OCI-LY3 (cell line): ENCODE measurements at regions not wholly inside any gene's neighbourhood (a gene's known extent, or its start where the extent isn't known, plus 50 kb on each side); places are given as distances from the start of the nearest gene placed in this dataset.
"Not testable (repeated sequence)": the region's sequence is repeated elsewhere in the genome, so short reads cannot be mapped to it uniquely, and the experiment has no call there.

Experiments
- H2AFZ ChIP-seq: fragments of 200-600, 300-600 bp; shearing (Covaris generic); 2 replicates; pipeline ENCODE4 v1.6.0; 2014; ENCODE audit warnings: antibody characterized with exemption, low read depth, low read length
- H3K27ac ChIP-seq: fragments of 200-600, 300-600 bp; sonication (generic); 2 replicates; pipeline ENCODE4 v1.5.1; 2014; ENCODE audit warnings: mild to moderate bottlenecking, low read length, moderate library complexity, mixed read lengths
- H3K27me3 ChIP-seq: fragments of 200-600, 300-600 bp; sonication (generic); 2 replicates; pipeline ENCODE4 v1.6.1; 2014; ENCODE audit warnings: low read depth, low read length, mixed read lengths
- H3K36me3 ChIP-seq: fragments of 200-600, 300-600 bp; sonication (generic); replicated peaks from 2 replicates; pipeline ENCODE3; 2014; ENCODE audit warnings: low read depth, low read length, mixed read lengths
- H3K4me1 ChIP-seq: fragments of 300-600, 200-600 bp; sonication (generic); 2 replicates; pipeline ENCODE4 v1.6.1; 2014; ENCODE audit warnings: low read length, mixed read lengths
- H3K4me2 ChIP-seq: fragments of 200-600, 300-600 bp; sonication (generic); 2 replicates; pipeline ENCODE4 v1.6.1; 2014; ENCODE audit warnings: low read length, mixed read lengths
- H3K4me3 ChIP-seq: fragments of 300-600, 200-600 bp; sonication (generic); 2 replicates; pipeline ENCODE4 v1.5.1; 2014; ENCODE audit warnings: antibody characterized with exemption, mild to moderate bottlenecking, low read length, moderate library complexity
- H3K79me2 ChIP-seq: fragments of 300-600, 200-600 bp; shearing (Covaris generic); 2 replicates; pipeline ENCODE4 v1.6.1; 2014; ENCODE audit warnings: mild to moderate bottlenecking, low read length, mixed read lengths
- H3K9ac ChIP-seq: fragments of 300-600, 200-600 bp; shearing (Covaris generic); 2 replicates; pipeline ENCODE4 v1.6.0; 2014; ENCODE audit warnings: mild to moderate bottlenecking, low read length, moderate library complexity
- H3K9me3 ChIP-seq: fragments of 200-600, 300-600 bp; shearing (Covaris generic); 2 replicates; pipeline ENCODE4 v1.6.1; 2014; ENCODE audit warnings: low read length, mixed read lengths; ENCODE audit not compliant: insufficient read depth
- H4K20me1 ChIP-seq: fragments of 200-600, 300-600 bp; sonication (generic); 2 replicates; pipeline ENCODE4 v1.6.1; 2016; ENCODE audit warnings: low read length, mixed read lengths; ENCODE audit not compliant: insufficient read depth
- EZH2phosphoT487 ChIP-seq: fragments of 200-600 bp; shearing (Covaris generic); IDR thresholded peaks from 2 replicates; pipeline ENCODE4 v1.6.1; 2018; ENCODE audit warnings: antibody characterized with exemption, mixed run types, low read depth
- TF ChIP-seq, protein P1 (sequence below): fragments of 200-600, 300-600 bp; sonication (generic); IDR thresholded peaks from 2 replicates; pipeline ENCODE4 v1.5.1; 2014; ENCODE audit warnings: antibody characterized with exemption, low read length, low read depth

DNA sequence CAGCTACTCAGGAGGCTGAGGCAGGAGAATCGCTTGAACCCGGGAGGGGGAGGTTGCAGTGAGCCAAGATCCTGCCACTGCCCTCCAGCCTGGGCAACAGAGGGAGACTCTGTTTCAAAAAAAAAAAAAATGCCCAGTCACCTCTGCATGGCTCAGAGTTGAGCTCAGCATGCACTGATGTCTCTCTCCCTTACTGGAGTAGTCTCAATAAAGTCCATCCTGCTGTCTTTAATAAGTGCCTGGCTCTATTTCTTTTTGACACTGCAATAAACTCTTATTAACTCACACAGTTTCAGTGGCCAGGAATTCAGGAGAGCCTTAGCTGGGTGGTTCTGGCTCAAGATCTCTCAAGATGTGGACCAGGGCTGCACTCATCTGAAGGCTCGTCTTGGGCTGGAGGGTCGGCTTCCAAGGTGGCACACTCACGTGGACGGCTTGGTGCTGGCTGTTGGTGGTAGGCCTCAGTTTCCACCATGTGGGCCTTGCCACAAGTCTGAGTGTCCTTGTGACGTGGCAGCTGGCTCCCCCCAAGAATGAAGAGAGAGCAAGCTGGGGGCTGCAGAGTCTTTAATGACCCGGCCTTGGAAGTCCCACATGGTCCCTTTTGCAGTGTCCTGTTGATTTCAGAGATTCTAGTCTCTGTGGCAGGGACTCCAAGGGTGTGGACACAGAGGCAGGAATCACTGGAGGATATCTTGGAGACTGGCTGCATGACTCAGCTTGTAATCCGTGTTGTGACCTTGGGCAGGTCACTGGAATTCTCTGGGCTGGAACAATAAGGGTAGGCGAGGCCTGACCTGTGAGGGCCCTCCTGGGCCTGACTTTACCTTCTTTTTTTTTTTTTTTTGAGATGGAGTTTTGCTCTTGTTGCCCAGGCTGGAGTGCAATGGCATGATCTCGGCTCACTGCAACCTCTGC, 85.9 kb upstream of the KMT2C start:
- Histone ChIP-seq H3K27me3 (no peaks in the 10 kb centered on the region), H3K79me2 (no peaks in the 10 kb centered on the region), H3K4me3 (no peak overlapping the region), H3K4me2 (no peak overlapping the region), H4K20me1 (no peaks in the 10 kb centered on the region), H2AFZ (no peak overlapping the region), H3K27ac (no peak overlapping the region), H3K9me3 (0 out of 2 replicates have a peak, but pooled peaks cover 4% of the 10 kb centered on the region), H3K4me1 (no peaks in the 10 kb centered on the region), H3K9ac (no peak overlapping the region), H3K36me3 (no peaks in the 10 kb centered on the region)
- TF ChIP-seq, protein P1, sequence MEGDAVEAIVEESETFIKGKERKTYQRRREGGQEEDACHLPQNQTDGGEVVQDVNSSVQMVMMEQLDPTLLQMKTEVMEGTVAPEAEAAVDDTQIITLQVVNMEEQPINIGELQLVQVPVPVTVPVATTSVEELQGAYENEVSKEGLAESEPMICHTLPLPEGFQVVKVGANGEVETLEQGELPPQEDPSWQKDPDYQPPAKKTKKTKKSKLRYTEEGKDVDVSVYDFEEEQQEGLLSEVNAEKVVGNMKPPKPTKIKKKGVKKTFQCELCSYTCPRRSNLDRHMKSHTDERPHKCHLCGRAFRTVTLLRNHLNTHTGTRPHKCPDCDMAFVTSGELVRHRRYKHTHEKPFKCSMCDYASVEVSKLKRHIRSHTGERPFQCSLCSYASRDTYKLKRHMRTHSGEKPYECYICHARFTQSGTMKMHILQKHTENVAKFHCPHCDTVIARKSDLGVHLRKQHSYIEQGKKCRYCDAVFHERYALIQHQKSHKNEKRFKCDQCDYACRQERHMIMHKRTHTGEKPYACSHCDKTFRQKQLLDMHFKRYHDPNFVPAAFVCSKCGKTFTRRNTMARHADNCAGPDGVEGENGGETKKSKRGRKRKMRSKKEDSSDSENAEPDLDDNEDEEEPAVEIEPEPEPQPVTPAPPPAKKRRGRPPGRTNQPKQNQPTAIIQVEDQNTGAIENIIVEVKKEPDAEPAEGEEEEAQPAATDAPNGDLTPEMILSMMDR = no peak
- TF ChIP-seq EZH2phosphoT487 = no peak

- H3K79me2 ChIP-seq = no peaks in the 10 kb centered on the region
- 0 out of 2 replicates have a peak, but pooled peaks cover 4% of the 10 kb centered on the region for H3K9me3 ChIP-seq
- H3K27me3 ChIP-seq = no peaks in the 10 kb centered on the region
- H3K4me1 ChIP-seq = no peaks in the 10 kb centered on the region
- no peaks in the 10 kb centered on the region for H4K20me1 ChIP-seq
- H3K36me3 ChIP-seq = no peaks in the 10 kb centered on the region
- H2AFZ ChIP-seq = no peak overlapping the region
- H3K4me3 ChIP-seq = no peak overlapping the region
- H3K4me2 ChIP-seq = no peak overlapping the region
- TF ChIP-seq, protein P1 = no peak
- TF ChIP-seq EZH2phosphoT487 = no peak
- H3K27ac ChIP-seq = no peak overlapping the region
- H3K9ac ChIP-seq = no peak overlapping the region
These were observed 85.1 kb upstream of the KMT2C start for GRCh38 chr7:152520861-152521302.

- H3K9ac ChIP-seq = no peak overlapping the region
- no peak overlapping the region for H3K4me2 ChIP-seq
- H3K36me3 ChIP-seq = no peaks in the 10 kb centered on the region
- no peaks in the 10 kb centered on the region for H3K27me3 ChIP-seq
- H3K4me1 ChIP-seq = no peaks in the 10 kb centered on the region
- no peak overlapping the region for H3K27ac ChIP-seq
- H3K4me3 ChIP-seq = no peak overlapping the region
- no peaks in the 10 kb centered on the region for H4K20me1 ChIP-seq
- H2AFZ ChIP-seq = no peak overlapping the region
- H3K79me2 ChIP-seq = no peaks in the 10 kb centered on the region
- H3K9me3 ChIP-seq = 0 out of 2 replicates have a peak, but pooled peaks cover 4% of the 10 kb centered on the region
- TF ChIP-seq, protein P1 = no peak
- no peak for TF ChIP-seq EZH2phosphoT487
These were observed 83.5 kb upstream of the KMT2C start for GRCh38 chr7:152519290-152519689.

- Histone ChIP-seq H2AFZ (no peak overlapping the region), H3K79me2 (no peaks in the 10 kb centered on the region), H3K4me3 (no peak overlapping the region), H3K9ac (no peak overlapping the region), H3K27ac (no peak overlapping the region), H3K27me3 (no peaks in the 10 kb centered on the region), H3K36me3 (no peaks in the 10 kb centered on the region), H3K4me2 (no peak overlapping the region), H4K20me1 (no peaks in the 10 kb centered on the region), H3K4me1 (no peaks in the 10 kb centered on the region), H3K9me3 (0 out of 2 replicates have a peak, but pooled peaks cover 4% of the 10 kb centered on the region)
- no peak for TF ChIP-seq EZH2phosphoT487
- TF ChIP-seq, protein P1 = no peak
These were observed 80.4 kb upstream of the KMT2C start for GRCh38 chr7:152516216-152516615.

GRCh38 chr7:152515266-152515950, 79.6 kb upstream of the KMT2C start:
- H3K9ac ChIP-seq, H3K4me3 ChIP-seq, H4K20me1 ChIP-seq, H3K4me2 ChIP-seq, H3K27ac ChIP-seq, H2AFZ ChIP-seq, H3K27me3 ChIP-seq, H3K4me1 ChIP-seq, H3K36me3 ChIP-seq, H3K79me2 ChIP-seq, H3K9me3 ChIP-seq: not testable (repeated sequence)
